Mesendoderm (in vitro differentiated cells): ENCODE measurements at regions not wholly inside any gene's neighbourhood (a gene's known extent, or its start where the extent isn't known, plus 50 kb on each side); places are given as distances from the start of the nearest gene placed in this dataset.

ENCODE experiments used
- DNase-seq: peaks from one replicate; pipeline ENCODE4 v3.0.0; 2013
- H2AK5ac ChIP-seq: 2 replicates; pipeline ENCODE4 v1.6.1; 2013; ENCODE audit warnings: low read length, inconsistent platforms
- H2BK120ac ChIP-seq: 2 replicates; pipeline ENCODE4 v1.6.1; 2013; ENCODE audit warnings: low read depth, mild to moderate bottlenecking, low read length, moderate library complexity, mixed read lengths
- H2BK15ac ChIP-seq: replicated peaks from 2 replicates; pipeline ENCODE4 v1.6.1; 2013; ENCODE audit warnings: low read depth, mild to moderate bottlenecking, moderate library complexity
- H2BK5ac ChIP-seq: 2 replicates; pipeline ENCODE4 v1.6.1; 2013; ENCODE audit warnings: low read length, inconsistent platforms
- H3K18ac ChIP-seq: 2 replicates; pipeline ENCODE4 v1.6.1; 2013; ENCODE audit warnings: mild to moderate bottlenecking, low read length, mixed read lengths
- H3K23ac ChIP-seq: one replicate; pipeline ENCODE4 v1.6.1; 2013; ENCODE audit warnings: low read length
- H3K27ac ChIP-seq: 2 replicates; pipeline ENCODE4 v1.5.1; 2013; ENCODE audit warnings: low read depth, mild to moderate bottlenecking, inconsistent platforms, low read length, moderate library complexity
- H3K27me3 ChIP-seq: 2 replicates; pipeline ENCODE4 v1.6.1; 2013; ENCODE audit warnings: low read length, control low read depth, mild to moderate bottlenecking, inconsistent platforms; ENCODE audit not compliant: insufficient read depth, poor library complexity
- H3K36me3 ChIP-seq: 2 replicates; pipeline ENCODE4 v1.6.1; 2013; ENCODE audit warnings: low read length, inconsistent platforms; ENCODE audit not compliant: control insufficient read depth, insufficient read depth
- H3K4ac ChIP-seq: one replicate; pipeline ENCODE4 v1.6.1; 2013; ENCODE audit warnings: low read depth, mild to moderate bottlenecking, low read length, moderate library complexity
- H3K4me1 ChIP-seq: 2 replicates; pipeline ENCODE4 v1.6.1; 2013; ENCODE audit warnings: low read depth, low read length, inconsistent platforms; ENCODE audit not compliant: control insufficient read depth
- H3K4me2 ChIP-seq: 2 replicates; pipeline ENCODE4 v1.6.1; 2013; ENCODE audit warnings: low read length
- H3K4me3 ChIP-seq: 2 replicates; pipeline ENCODE4 v1.5.1; 2013; ENCODE audit warnings: mild to moderate bottlenecking, low read length
- H3K56ac ChIP-seq: one replicate; pipeline ENCODE4 v1.6.1; 2013; ENCODE audit warnings: low read length
- H3K79me1 ChIP-seq: 2 replicates; pipeline ENCODE4 v1.6.1; 2013; ENCODE audit warnings: low read length, inconsistent platforms
- H3K79me2 ChIP-seq: 2 replicates; pipeline ENCODE4 v1.6.1; 2013; ENCODE audit warnings: mild to moderate bottlenecking, low read length; ENCODE audit not compliant: control insufficient read depth, insufficient read depth
- H3K9ac ChIP-seq: 2 replicates; pipeline ENCODE4 v1.6.1; 2013; ENCODE audit warnings: low read length, inconsistent platforms
- H4K5ac ChIP-seq: one replicate; pipeline ENCODE4 v1.6.1; 2013; ENCODE audit warnings: low read length
- H4K8ac ChIP-seq: one replicate; pipeline ENCODE4 v1.6.1; 2013; ENCODE audit warnings: low read depth, mild to moderate bottlenecking, control low read depth, low read length, moderate library complexity
- WGBS: extraction: QIAGEN DNeasy Blood & Tissue Kit; methylation state at CpG from one replicate; pipeline ENCODE4 v1.1.7; 2013; ENCODE audit warnings: low lambda C conversion rate, missing lambda C conversion rate; ENCODE audit not compliant: insufficient coverage; ENCODE audit errors: extremely low coverage; 5-methylcytosine and 5-hydroxymethylcytosine counted together

GRCh38 chr7:83306502-83306901 is 143.8 kb upstream of the PCLO start:
- no peaks in the 10 kb centered on the region for H3K27me3 ChIP-seq
- no peak overlapping the region for H3K4me2 ChIP-seq
- H3K36me3 ChIP-seq, result no peaks in the 10 kb centered on the region
- H2AK5ac ChIP-seq, result no peak overlapping the region
- WGBS, result no CpG with 5 or more reads among the region's 1 CpG
- no peak overlapping the region for H3K23ac ChIP-seq
- no peak overlapping the region for H4K8ac ChIP-seq
- no peak overlapping the region for H4K5ac ChIP-seq
- no peaks in the 10 kb centered on the region for H3K79me1 ChIP-seq
- no peak overlapping the region for H3K4me3 ChIP-seq
- no peak overlapping the region for H3K18ac ChIP-seq
- no peak overlapping the region for H3K27ac ChIP-seq
- no peak overlapping the region for H2BK5ac ChIP-seq
- no peak overlapping the region for H2BK15ac ChIP-seq
- H3K9ac ChIP-seq, result no peak overlapping the region
- no peaks in the 10 kb centered on the region for H3K79me2 ChIP-seq
- no peaks in the 10 kb centered on the region for H3K4me1 ChIP-seq
- H3K56ac ChIP-seq, result no peak overlapping the region
- no peak for DNase-seq
- no peak overlapping the region for H2BK120ac ChIP-seq
- no peak overlapping the region for H3K4ac ChIP-seq

GRCh38 chr7:83305027-83305426 is 142.3 kb upstream of the PCLO start:
- no peak overlapping the region for H3K27ac ChIP-seq
- H3K36me3 ChIP-seq, result no peaks in the 10 kb centered on the region
- H2AK5ac ChIP-seq, result no peak overlapping the region
- no CpG with 5 or more reads among the region's 5 CpGs for WGBS
- no peak overlapping the region for H3K9ac ChIP-seq
- no peaks in the 10 kb centered on the region for H3K79me1 ChIP-seq
- DNase-seq, result no peak
- H3K4me3 ChIP-seq, result no peak overlapping the region
- no peak overlapping the region for H2BK15ac ChIP-seq
- H3K4me2 ChIP-seq, result no peak overlapping the region
- H3K27me3 ChIP-seq, result no peaks in the 10 kb centered on the region
- no peak overlapping the region for H3K56ac ChIP-seq
- H2BK120ac ChIP-seq, result no peak overlapping the region
- H3K18ac ChIP-seq, result no peak overlapping the region
- no peak overlapping the region for H3K23ac ChIP-seq
- no peak overlapping the region for H4K5ac ChIP-seq
- no peaks in the 10 kb centered on the region for H3K79me2 ChIP-seq
- no peak overlapping the region for H3K4ac ChIP-seq
- no peaks in the 10 kb centered on the region for H3K4me1 ChIP-seq
- H2BK5ac ChIP-seq, result no peak overlapping the region
- no peak overlapping the region for H4K8ac ChIP-seq

GRCh38 chr7:83301416-83301815 is 138.7 kb upstream of the PCLO start:
- no CpG with 5 or more reads among the region's 1 CpG for WGBS
- Histone ChIP-seq H3K36me3 (no peaks in the 10 kb centered on the region), H3K79me2 (no peaks in the 10 kb centered on the region), H2BK15ac (no peak overlapping the region), H3K9ac (no peak overlapping the region), H2BK120ac (no peak overlapping the region), H2AK5ac (no peak overlapping the region), H3K27ac (no peak overlapping the region), H3K4me1 (no peaks in the 10 kb centered on the region), H3K79me1 (no peaks in the 10 kb centered on the region), H3K4me3 (no peak overlapping the region), H3K4me2 (no peak overlapping the region), H3K23ac (no peak overlapping the region), H4K8ac (no peak overlapping the region), H3K18ac (no peak overlapping the region), H3K27me3 (no peaks in the 10 kb centered on the region), H4K5ac (no peak overlapping the region), H2BK5ac (no peak overlapping the region), H3K4ac (no peak overlapping the region), H3K56ac (no peak overlapping the region)
- DNase-seq, result no peak

- Histone ChIP-seq H4K8ac (no peak overlapping the region), H3K27ac (no peak overlapping the region), H3K36me3 (no peaks in the 10 kb centered on the region), H3K4me2 (no peak overlapping the region), H3K79me2 (no peaks in the 10 kb centered on the region), H3K27me3 (no peaks in the 10 kb centered on the region), H3K79me1 (no peaks in the 10 kb centered on the region), H3K9ac (no peak overlapping the region), H2BK5ac (no peak overlapping the region), H2BK15ac (no peak overlapping the region), H2BK120ac (no peak overlapping the region), H3K18ac (no peak overlapping the region), H3K4ac (no peak overlapping the region), H3K4me1 (no peaks in the 10 kb centered on the region), H3K4me3 (no peak overlapping the region), H3K56ac (no peak overlapping the region), H2AK5ac (no peak overlapping the region), H4K5ac (no peak overlapping the region), H3K23ac (no peak overlapping the region)
- no CpG with 5 or more reads among the region's 4 CpGs for WGBS
- DNase-seq, result no peak
Observed at GRCh38 chr7:83290211-83290610, 127.5 kb upstream of the PCLO start.

DNA sequence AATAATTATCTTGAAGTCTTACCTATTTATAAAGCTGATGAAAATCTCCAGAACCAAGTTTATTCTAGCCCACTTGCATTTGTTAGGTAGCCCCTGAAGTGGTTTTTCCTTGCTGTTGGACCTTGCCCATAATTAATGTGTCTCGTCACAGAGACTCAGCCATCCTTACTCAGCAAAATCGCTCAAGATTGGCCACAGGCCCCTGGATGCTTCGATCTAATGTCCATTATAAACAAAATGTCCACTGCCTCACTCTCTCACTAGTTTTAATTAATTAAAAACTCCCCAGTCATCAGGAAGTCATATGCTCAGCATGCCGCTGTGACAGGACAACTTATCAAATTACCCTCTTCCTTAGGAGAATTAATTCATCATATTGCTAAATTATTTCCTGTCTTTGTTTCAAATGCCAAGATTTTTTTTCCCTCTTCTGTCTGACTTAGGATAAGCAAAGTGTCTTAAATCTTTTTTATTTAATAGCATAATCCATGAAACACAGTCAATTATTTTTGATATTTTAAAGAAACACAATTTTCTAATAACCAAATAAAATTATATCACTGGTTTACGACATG is 126.8 kb upstream of the PCLO start:
- DNase-seq, result no peak
- Histone ChIP-seq H2AK5ac (no peak overlapping the region), H3K4me1 (no peaks in the 10 kb centered on the region), H3K4ac (no peak overlapping the region), H2BK120ac (no peak overlapping the region), H3K9ac (no peak overlapping the region), H4K5ac (no peak overlapping the region), H3K36me3 (no peaks in the 10 kb centered on the region), H2BK15ac (no peak overlapping the region), H3K4me2 (no peak overlapping the region), H3K79me2 (no peaks in the 10 kb centered on the region), H3K4me3 (no peak overlapping the region), H2BK5ac (no peak overlapping the region), H3K27ac (no peak overlapping the region), H3K27me3 (no peaks in the 10 kb centered on the region), H3K18ac (no peak overlapping the region), H3K23ac (no peak overlapping the region), H3K79me1 (no peaks in the 10 kb centered on the region), H3K56ac (no peak overlapping the region), H4K8ac (no peak overlapping the region)
- WGBS, result no CpG with 5 or more reads among the region's 5 CpGs

DNA sequence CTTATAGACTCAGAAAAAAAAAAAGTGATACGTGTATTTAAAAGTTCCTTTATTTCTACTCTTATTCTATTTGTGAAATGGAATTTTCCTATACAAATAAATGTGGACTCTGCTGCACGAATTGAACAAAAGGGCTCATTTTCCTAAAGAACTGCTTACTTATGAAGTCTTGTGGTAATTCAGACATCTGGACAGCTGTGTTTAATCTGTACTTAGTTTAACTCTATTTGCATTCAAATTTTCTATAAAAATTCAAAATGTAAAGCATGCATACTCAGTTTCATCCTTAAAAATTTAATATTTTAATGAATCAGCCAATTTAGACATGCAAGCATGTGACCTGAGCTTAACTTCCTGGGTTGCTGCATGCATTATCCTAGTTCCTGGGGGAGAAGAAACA is 118.0 kb upstream of the PCLO start:
- H3K56ac ChIP-seq, result no peak overlapping the region
- H3K27ac ChIP-seq, result no peak overlapping the region
- no peak overlapping the region for H4K5ac ChIP-seq
- no CpG with 5 or more reads among the region's 2 CpGs for WGBS
- no peak overlapping the region for H3K4ac ChIP-seq
- no peak overlapping the region for H3K23ac ChIP-seq
- H2BK15ac ChIP-seq, result no peak overlapping the region
- no peak overlapping the region for H2BK120ac ChIP-seq
- H2AK5ac ChIP-seq, result no peak overlapping the region
- no peaks in the 10 kb centered on the region for H3K27me3 ChIP-seq
- no peaks in the 10 kb centered on the region for H3K36me3 ChIP-seq
- no peak overlapping the region for H3K4me3 ChIP-seq
- no peak overlapping the region for H4K8ac ChIP-seq
- no peak for DNase-seq
- no peak overlapping the region for H3K9ac ChIP-seq
- no peak overlapping the region for H3K4me2 ChIP-seq
- H3K79me1 ChIP-seq, result no peaks in the 10 kb centered on the region
- no peak overlapping the region for H3K18ac ChIP-seq
- no peak overlapping the region for H2BK5ac ChIP-seq
- H3K4me1 ChIP-seq, result no peaks in the 10 kb centered on the region
- H3K79me2 ChIP-seq, result no peaks in the 10 kb centered on the region
